Activated naive CD4-positive, alpha-beta T cell treated with Interleukin-2 at 50 U/mL for 16 hours (primary cell): ENCODE measurements at regions not wholly inside any gene's neighbourhood (a gene's known extent, or its start where the extent isn't known, plus 50 kb on each side); places are given as distances from the start of the nearest gene placed in this dataset.
"Not testable (repeated sequence)": the region's sequence is repeated elsewhere in the genome, so short reads cannot be mapped to it uniquely, and the experiment has no call there.

ENCODE experiments used
- DNase-seq: peaks from one replicate; pipeline ENCODE4 v3.0.0-alpha.2; 2020

DNA sequence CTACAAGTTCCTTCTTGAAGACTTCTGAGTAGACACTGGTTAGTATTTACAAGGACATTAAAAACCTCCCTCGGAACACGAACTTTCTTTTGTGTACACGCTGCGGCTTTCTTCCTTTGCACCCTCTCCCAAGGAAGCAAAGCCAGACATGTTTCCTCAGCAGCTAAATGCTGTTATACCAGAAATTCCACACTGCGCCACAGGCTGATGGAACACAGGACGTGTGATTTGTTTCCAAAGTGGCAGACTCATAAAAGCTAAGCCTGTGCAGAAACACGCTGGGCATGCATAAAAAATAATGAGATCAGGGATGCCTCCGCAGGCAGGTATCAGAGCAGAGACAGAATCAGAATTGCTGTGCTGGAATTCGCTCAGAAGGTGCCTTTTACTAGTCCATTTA lies 73.0 kb upstream of the RGPD5 start:
- DNase-seq: no peak

- DNase-seq: no peak
These were observed 72.5 kb upstream of the RGPD5 start for GRCh38 chr2:109721626-109722025.

DNA sequence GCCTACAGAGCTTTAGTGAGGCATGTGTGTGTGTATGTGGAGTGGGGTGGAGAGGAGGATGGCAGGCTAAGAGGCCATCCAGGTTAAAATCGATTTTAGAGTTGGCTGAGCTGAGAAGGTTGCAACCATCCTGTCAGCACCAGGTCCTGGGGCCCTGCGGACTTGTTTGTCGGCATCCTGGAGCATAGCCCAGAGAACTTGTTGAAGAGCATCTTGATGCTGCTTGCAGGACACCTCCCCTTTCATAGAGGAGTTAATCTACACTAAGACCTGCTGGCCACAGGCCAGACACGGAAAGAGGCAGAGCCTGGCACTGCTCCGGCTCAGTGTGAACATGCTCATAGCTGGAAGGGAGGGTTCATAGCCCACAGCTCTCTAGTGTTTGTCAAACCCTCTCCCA lies 72.1 kb upstream of the RGPD5 start:
- DNase-seq: no peak

DNA sequence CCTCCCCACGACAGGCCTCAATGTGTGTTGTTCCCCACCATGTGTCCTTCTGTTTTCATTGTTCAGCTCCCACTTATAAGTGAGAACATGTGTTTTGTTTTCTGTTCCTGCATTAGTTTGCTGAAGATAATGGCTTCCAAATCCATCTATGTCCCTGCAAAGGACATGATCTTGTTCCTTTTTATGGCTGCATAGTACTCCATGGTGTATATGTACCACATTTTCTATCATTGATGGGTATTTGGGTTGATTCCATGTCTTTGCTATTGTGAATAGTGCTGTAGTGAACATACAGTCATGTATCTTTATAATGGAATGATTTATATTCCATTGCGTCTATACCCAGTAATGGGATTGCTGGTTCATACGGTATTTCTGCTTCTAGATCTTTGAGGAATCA lies 71.5 kb upstream of the RGPD5 start:
- not testable (repeated sequence) for DNase-seq

- DNase-seq: not testable (repeated sequence)
These were observed 71.0 kb upstream of the RGPD5 start for GRCh38 chr2:109723153-109723552.

- no peak for DNase-seq
These were observed 69.3 kb upstream of the RGPD5 start for GRCh38 chr2:109724533-109725460.

DNA sequence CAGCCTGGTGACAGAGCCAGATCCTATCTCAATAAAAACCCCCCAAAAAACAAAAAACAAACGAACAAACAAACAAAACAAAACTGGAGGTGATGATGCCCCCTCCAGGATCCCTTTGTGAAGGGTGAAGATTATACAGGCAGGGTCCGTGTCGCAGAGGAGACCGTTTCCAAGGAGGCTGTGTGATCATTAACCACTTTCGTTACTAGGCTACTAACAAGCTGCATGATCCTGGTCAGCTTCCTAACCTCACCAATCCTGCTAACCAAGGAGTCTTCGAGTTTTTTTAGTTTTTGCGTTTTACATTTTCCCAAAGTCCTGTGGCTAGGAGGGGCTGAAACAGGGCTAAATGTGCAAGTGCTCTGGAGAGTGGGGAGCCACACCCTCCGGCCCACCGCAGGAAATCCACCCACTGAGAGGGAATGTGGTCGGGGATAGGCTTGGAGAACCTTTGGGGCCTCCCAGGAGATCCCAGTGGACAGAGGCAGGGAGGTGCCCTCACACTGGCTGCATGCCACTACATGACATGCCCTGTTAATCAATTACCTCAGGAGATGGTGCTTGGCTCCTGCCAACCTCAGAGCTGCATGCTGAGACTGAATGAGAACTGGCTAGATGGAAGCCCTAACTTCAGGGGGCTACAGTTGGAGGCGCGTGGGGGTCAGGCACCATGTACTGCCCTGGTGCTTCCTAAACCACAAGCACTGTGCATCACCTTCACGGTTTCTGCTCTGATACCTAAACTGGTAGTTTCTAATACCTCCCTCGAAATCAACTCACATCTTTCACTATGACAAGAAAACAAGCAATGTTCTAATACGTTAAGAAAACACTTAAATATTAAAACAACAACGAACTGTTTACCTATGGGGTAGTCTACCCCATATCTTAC lies 67.5 kb upstream of the RGPD5 start:
- DNase-seq: no peak

- no peak for DNase-seq
These were observed 66.1 kb upstream of the RGPD5 start for GRCh38 chr2:109727929-109728447.

DNA sequence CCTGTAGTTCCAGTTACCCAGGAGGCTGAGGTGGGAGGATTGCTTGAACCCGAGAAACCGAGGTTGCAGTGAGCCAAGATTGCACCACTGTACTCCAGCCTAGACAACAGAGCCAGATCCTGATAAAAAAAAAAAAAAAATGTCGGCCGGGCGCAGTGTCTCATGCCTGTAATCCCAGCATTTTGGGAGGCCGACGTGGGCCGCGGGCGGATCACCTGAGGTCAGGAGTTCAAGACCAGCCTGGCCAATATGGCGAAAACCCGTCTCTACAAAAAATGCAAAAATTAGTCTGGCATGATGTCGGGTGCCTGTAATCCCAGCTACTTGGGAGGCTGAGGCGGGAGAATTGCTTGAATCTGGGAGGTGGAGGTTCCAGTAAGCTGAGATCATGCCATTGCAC lies 60.4 kb upstream of the RGPD5 start:
- DNase-seq: not testable (repeated sequence)

DNA sequence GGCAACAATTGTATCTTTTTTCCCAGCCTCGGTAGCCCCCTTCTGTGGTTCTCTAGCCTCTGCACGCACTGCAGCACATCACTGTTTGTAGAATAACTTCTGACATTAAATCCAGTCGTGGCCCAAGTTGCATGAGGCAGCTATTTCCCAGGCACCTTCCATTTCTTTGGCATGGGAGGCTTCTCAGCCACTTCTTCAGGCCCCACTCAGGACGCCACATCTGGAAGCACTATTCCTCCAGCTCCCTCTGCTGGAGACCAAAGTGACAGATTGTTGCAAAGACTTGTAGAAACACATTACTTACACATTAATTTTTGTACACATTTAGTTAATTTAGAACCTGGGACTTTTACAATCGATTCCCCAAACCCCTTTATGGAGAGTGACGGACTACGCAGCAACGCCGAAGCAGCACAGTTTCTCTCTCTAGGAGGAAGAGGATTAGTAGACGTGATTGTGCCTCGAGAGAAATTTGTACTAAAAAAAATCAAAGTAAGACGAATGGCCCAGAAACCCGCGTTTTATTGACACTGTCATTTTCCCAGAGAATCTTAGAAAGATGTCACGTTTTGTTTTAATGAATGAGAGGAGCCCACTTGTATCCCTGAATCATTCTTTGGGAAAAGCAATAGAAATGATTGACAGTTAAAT lies 57.8 kb upstream of the RGPD5 start:
- DNase-seq: no peak
